Fibroblast of lung (primary cell): ENCODE measurements at regions not wholly inside any gene's neighbourhood (a gene's known extent, or its start where the extent isn't known, plus 50 kb on each side); places are given as distances from the start of the nearest gene placed in this dataset.

ENCODE experiments used
- CTCF ChIP-seq, 2 donors: IDR thresholded peaks in 1 of 2; conservative IDR thresholded peaks in 1 of 2; 1 replicate in 1 of 2; 2 replicates in 1 of 2; pipeline ENCODE4 v1.5.1; 2011 to 2012; ENCODE audit warnings: low read length in 2 of 2, control low read depth in 1 of 2, inconsistent platforms in 1 of 2, low read depth in 1 of 2, mild to moderate bottlenecking in 1 of 2
- EZH2 ChIP-seq: IDR thresholded peaks from 2 replicates; pipeline ENCODE4 v1.5.1; 2012; ENCODE audit warnings: low read length, control low read depth, mild to moderate bottlenecking; ENCODE audit errors: missing control alignments

DNA sequence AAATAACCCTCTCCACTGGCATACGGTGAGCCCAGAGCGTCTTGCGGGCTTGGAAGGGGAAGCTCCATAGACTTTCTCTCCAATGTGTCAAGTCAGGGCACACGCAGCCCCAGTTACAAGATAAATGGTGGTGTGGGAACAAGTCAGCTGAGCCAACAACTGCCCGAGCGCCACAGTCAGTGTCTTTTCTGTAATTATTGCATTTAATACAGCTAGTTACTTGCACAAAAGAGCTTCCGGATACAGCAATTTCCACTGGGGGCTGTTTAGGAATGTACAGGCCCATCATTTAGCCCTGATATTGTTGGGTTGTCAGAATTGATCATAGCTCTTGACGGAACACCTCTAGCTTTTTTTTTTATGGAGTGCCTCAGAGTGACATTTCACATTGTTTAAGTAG lies 193.5 kb upstream of the SP8 start:
- TF ChIP-seq CTCF (conservative IDR thresholded peaks at IDR 0.05 in 1 of 2, IDR thresholded peaks at IDR 0.05 in 1 of 2; ENCODE audit: low read depth in 1 of 2, low read length in 2 of 2): no peak
- TF ChIP-seq EZH2: no peak
